SK-N-SH treated with all-trans-retinoic acid at 6 μM for 48 hours (cell line): ENCODE measurements at regions not wholly inside any gene's neighbourhood (a gene's known extent, or its start where the extent isn't known, plus 50 kb on each side); places are given as distances from the start of the nearest gene placed in this dataset.

Source experiments
- ATAC-seq: fragments of 200-7000 bp; cut with Tn5 transposase; 3 replicates; pipeline ENCODE4 v1.9.1; 2020; ENCODE audit warnings: mild to moderate bottlenecking, moderate library complexity
- ARNTL ChIP-seq: fragments of 450-650 bp; formaldehyde crosslinking; IDR thresholded peaks from 2 replicates; pipeline ENCODE4 v1.5.0; 2020; ENCODE audit warnings: low read depth, mild to moderate bottlenecking, moderate library complexity, borderline replicate concordance
- BACH2 ChIP-seq: fragments of 250-450 bp; sonication (Bioruptor Pico); IDR thresholded peaks from 2 replicates; pipeline ENCODE4 v1.9.0; 2021; ENCODE audit warnings: mild to moderate bottlenecking, borderline replicate concordance
- CREB5 ChIP-seq: fragments of 250-450 bp; sonication (Bioruptor Pico); IDR thresholded peaks from 2 replicates; pipeline ENCODE4 v1.5.1; 2020; ENCODE audit warnings: low read depth, mild to moderate bottlenecking, moderate library complexity
- CSDC2 ChIP-seq: fragments of 250-450 bp; sonication (Bioruptor Pico); IDR thresholded peaks from 2 replicates; pipeline ENCODE4 v1.5.0; 2020; ENCODE audit warnings: mild to moderate bottlenecking, moderate library complexity
- GLIS3 ChIP-seq: fragments of 250-450 bp; sonication (Bioruptor Pico); IDR thresholded peaks from 2 replicates; pipeline ENCODE4 v1.5.0; 2020; ENCODE audit warnings: mild to moderate bottlenecking, moderate library complexity
- ISL1 ChIP-seq: fragments of 250-450 bp; sonication (Bioruptor Pico); IDR thresholded peaks from 2 replicates; pipeline ENCODE4 v2.1.2; 2022; ENCODE audit warnings: mild to moderate bottlenecking, moderate library complexity
- OSR1 ChIP-seq: fragments of 250-450 bp; sonication (Bioruptor Pico); IDR thresholded peaks from 2 replicates; pipeline ENCODE4 v1.8.0; 2022; ENCODE audit warnings: moderate library complexity, mild to moderate bottlenecking, inconsistent platforms
- PATZ1 ChIP-seq: fragments of 250-450 bp; sonication (Bioruptor Pico); IDR thresholded peaks from 2 replicates; pipeline ENCODE4 v1.8.0; 2020; ENCODE audit warnings: mild to moderate bottlenecking, moderate library complexity, borderline replicate concordance
- POU6F1 ChIP-seq: fragments of 250-450 bp; sonication (Bioruptor Pico); IDR thresholded peaks from 2 replicates; pipeline ENCODE4 v1.8.0; 2021; ENCODE audit warnings: low read depth, mild to moderate bottlenecking, moderate library complexity, borderline replicate concordance
- RARB ChIP-seq: fragments of 250-450 bp; sonication (Bioruptor Pico); IDR thresholded peaks from 2 replicates; pipeline ENCODE4 v1.8.0; 2021; ENCODE audit warnings: mild to moderate bottlenecking, moderate library complexity
- SNAI2 ChIP-seq: fragments of 250-450 bp; sonication (Bioruptor Pico); IDR thresholded peaks from 2 replicates; pipeline ENCODE4 v1.5.0; 2020; ENCODE audit warnings: mild to moderate bottlenecking, moderate library complexity
- TCF4 ChIP-seq: fragments of 250-450 bp; sonication (Bioruptor Pico); IDR thresholded peaks from 2 replicates; pipeline ENCODE4 v1.8.0; 2021; ENCODE audit warnings: mild to moderate bottlenecking, moderate library complexity, borderline replicate concordance
- TOX ChIP-seq: fragments of 250-450 bp; sonication (Bioruptor Pico); IDR thresholded peaks from 2 replicates; pipeline ENCODE4 v1.8.0; 2021; ENCODE audit warnings: mild to moderate bottlenecking, moderate library complexity, borderline replicate concordance
- TSHZ2 ChIP-seq: fragments of 250-450 bp; sonication (Bioruptor Pico); IDR thresholded peaks from 2 replicates; pipeline ENCODE4 v1.5.0; 2020; ENCODE audit warnings: mild to moderate bottlenecking, moderate library complexity
- ZC3H10 ChIP-seq: fragments of 250-450 bp; sonication (Bioruptor Pico); IDR thresholded peaks from 2 replicates; pipeline ENCODE4 v1.5.1; 2021; ENCODE audit warnings: mild to moderate bottlenecking, moderate library complexity
- ZFP30 ChIP-seq: fragments of 450-650 bp; formaldehyde crosslinking; IDR thresholded peaks from 2 replicates; pipeline ENCODE4 v1.5.0; 2022; ENCODE audit warnings: mild to moderate bottlenecking, moderate library complexity
- ZNF565 ChIP-seq: fragments of 450-650 bp; formaldehyde crosslinking; conservative IDR thresholded peaks from 2 replicates; pipeline ENCODE4 v1.5.0; 2020; ENCODE audit warnings: low read depth, mild to moderate bottlenecking, moderate library complexity
- ZNF70 ChIP-seq: fragments of 450-650 bp; formaldehyde crosslinking; IDR thresholded peaks from 2 replicates; pipeline ENCODE4 v1.5.0; 2020; ENCODE audit warnings: mild to moderate bottlenecking, moderate library complexity
- TF ChIP-seq, protein P1 (sequence below): fragments of 250-450 bp; sonication (Bioruptor Pico); IDR thresholded peaks from 2 replicates; pipeline ENCODE4 v1.5.1; 2021; ENCODE audit warnings: mild to moderate bottlenecking, moderate library complexity

DNA sequence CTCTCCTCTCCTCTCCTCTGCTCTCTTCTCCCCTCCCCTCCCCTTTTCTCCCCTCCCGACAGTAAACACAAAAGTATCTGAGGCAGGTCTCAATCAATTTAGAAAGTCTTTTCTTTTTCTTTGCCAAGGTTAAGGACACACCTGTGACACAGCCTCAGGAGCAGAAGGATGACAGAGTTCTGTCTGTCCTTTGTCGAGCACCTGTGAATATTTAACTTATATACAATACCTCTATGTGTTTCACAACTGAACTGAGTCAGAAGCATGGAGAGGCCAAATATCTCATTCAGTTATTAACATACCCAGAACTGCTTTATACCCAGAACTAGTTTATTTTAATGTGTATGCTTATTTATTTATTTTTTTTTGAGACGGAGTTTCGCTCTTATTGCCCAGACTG lies 81.1 kb upstream of the ROBO1 start:
- no peak for ATAC-seq
- TF ChIP-seq ISL1 (no peak), TOX (no peak), ZC3H10 (CRISPR knock-in tag) (no peak), ZNF70 (CRISPR knock-in tag) (no peak), ZNF565 (no peak), PATZ1 (CRISPR knock-in tag) (no peak), BACH2 (CRISPR knock-in tag) (no peak), GLIS3 (CRISPR knock-in tag) (no peak), ARNTL (CRISPR knock-in tag) (no peak), POU6F1 (no peak), RARB (no peak), TCF4 (CRISPR knock-in tag) (no peak)
- TF ChIP-seq, protein P1, sequence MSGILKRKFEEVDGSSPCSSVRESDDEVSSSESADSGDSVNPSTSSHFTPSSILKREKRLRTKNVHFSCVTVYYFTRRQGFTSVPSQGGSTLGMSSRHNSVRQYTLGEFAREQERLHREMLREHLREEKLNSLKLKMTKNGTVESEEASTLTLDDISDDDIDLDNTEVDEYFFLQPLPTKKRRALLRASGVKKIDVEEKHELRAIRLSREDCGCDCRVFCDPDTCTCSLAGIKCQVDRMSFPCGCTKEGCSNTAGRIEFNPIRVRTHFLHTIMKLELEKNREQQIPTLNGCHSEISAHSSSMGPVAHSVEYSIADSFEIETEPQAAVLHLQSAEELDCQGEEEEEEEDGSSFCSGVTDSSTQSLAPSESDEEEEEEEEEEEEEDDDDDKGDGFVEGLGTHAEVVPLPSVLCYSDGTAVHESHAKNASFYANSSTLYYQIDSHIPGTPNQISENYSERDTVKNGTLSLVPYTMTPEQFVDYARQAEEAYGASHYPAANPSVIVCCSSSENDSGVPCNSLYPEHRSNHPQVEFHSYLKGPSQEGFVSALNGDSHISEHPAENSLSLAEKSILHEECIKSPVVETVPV (CRISPR knock-in tag) = no peak
- TF ChIP-seq, all 23 proteins: peak for 0

DNA sequence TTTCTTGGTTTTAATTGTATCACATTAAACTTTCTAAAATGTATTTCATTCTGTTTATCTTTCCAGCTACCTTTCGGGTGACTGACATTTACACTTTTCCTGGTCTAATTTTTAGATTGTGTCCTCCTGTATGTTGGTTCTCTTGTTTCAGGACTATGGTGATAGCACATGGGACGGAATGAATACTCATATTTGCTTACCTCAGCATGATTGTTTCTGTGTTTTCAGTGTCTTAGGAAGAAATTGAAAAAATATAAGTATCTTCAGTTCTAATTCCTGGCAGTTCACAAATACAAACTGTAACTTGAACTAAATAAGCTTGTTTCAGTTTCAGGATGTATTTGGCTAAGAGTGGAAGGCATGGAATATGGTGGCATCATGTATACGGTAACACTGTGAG lies 80.1 kb upstream of the ROBO1 start:
- TF ChIP-seq SNAI2 (CRISPR knock-in tag) (no peak), PATZ1 (CRISPR knock-in tag) (no peak), TOX (no peak), TSHZ2 (CRISPR knock-in tag) (no peak), CREB5 (CRISPR knock-in tag) (no peak), ISL1 (no peak), ARNTL (CRISPR knock-in tag) (no peak), OSR1 (no peak), RARB (no peak), ZFP30 (no peak), CSDC2 (no peak), ZC3H10 (CRISPR knock-in tag) (no peak), POU6F1 (no peak)
- TF ChIP-seq, protein P1 (CRISPR knock-in tag) = no peak

More for the DNA sequence above, 80.1 kb upstream of the ROBO1 start:
- no peak for ATAC-seq
